ENCODE measurements at regions not wholly inside any gene's neighbourhood (a gene's known extent, or its start where the extent isn't known, plus 50 kb on each side); places are given as distances from the start of the nearest gene placed in this dataset.
"Not testable (repeated sequence)": the region's sequence is repeated elsewhere in the genome, so short reads cannot be mapped to it uniquely, and the experiment has no call there.

- no peak for DNase-seq
These were observed 114.1 kb downstream of the ZNF648 start for GRCh38 chr1:181947441-181947840.

- DNase-seq, result peak; percentile 49
These were observed 124.5 kb downstream of the ZNF648 start for GRCh38 chr1:181936768-181937581.

GRCh38 chr1:181936269-181936668 lies 125.2 kb downstream of the ZNF648 start:
- DNase-seq, result no peak

- DNase-seq, result no peak
These were observed 129.6 kb downstream of the ZNF648 start for GRCh38 chr1:181931873-181932272.

- DNase-seq, result no peak
These were observed 131.3 kb downstream of the ZNF648 start for GRCh38 chr1:181930187-181930586.

GRCh38 chr1:181926697-181927096 lies 134.8 kb downstream of the ZNF648 start:
- no peak for DNase-seq

GRCh38 chr1:181924034-181924433 lies 137.5 kb downstream of the ZNF648 start:
- not testable (repeated sequence) for DNase-seq

GRCh38 chr1:181919542-181919941 lies 142.0 kb downstream of the ZNF648 start:
- no peak for DNase-seq

- peak; percentile 0 for DNase-seq
These were observed 142.5 kb downstream of the ZNF648 start for GRCh38 chr1:181918880-181919525.

GRCh38 chr1:181911715-181912114 lies 149.8 kb downstream of the ZNF648 start:
- no peak for DNase-seq

GRCh38 chr1:181910905-181911304 lies 150.6 kb downstream of the ZNF648 start:
- no peak for DNase-seq

- DNase-seq, result no peak
These were observed 152.5 kb downstream of the ZNF648 start for GRCh38 chr1:181909010-181909409.

- no peak for DNase-seq
These were observed 154.9 kb downstream of the ZNF648 start for GRCh38 chr1:181906631-181907030.

GRCh38 chr1:181905944-181906597 lies 155.4 kb downstream of the ZNF648 start:
- no peak for DNase-seq

- no peak for DNase-seq
These were observed 162.7 kb downstream of the ZNF648 start for GRCh38 chr1:181898773-181899172.

GRCh38 chr1:181896824-181897223 lies 164.7 kb downstream of the ZNF648 start:
- no peak for DNase-seq

- DNase-seq, result no peak
These were observed 167.1 kb downstream of the ZNF648 start for GRCh38 chr1:181894439-181894859.

- DNase-seq, result no peak
These were observed 167.6 kb downstream of the ZNF648 start for GRCh38 chr1:181893937-181894336.

- not testable (repeated sequence) for DNase-seq
These were observed 168.4 kb downstream of the ZNF648 start for GRCh38 chr1:181893150-181893549.

- DNase-seq, result no peak
These were observed 188.9 kb downstream of the ZNF648 start for GRCh38 chr1:181872562-181872961.

GRCh38 chr1:181863736-181864135 lies 197.8 kb downstream of the ZNF648 start:
- DNase-seq, result no peak

GRCh38 chr1:181863006-181863405 lies 198.5 kb downstream of the ZNF648 start:
- no peak for DNase-seq

GRCh38 chr1:181858135-181858534 lies 203.4 kb downstream of the ZNF648 start:
- no peak for DNase-seq
